ENCODE measurements at regions not wholly inside any gene's neighbourhood (a gene's known extent, or its start where the extent isn't known, plus 50 kb on each side); places are given as distances from the start of the nearest gene placed in this dataset.

DNA sequence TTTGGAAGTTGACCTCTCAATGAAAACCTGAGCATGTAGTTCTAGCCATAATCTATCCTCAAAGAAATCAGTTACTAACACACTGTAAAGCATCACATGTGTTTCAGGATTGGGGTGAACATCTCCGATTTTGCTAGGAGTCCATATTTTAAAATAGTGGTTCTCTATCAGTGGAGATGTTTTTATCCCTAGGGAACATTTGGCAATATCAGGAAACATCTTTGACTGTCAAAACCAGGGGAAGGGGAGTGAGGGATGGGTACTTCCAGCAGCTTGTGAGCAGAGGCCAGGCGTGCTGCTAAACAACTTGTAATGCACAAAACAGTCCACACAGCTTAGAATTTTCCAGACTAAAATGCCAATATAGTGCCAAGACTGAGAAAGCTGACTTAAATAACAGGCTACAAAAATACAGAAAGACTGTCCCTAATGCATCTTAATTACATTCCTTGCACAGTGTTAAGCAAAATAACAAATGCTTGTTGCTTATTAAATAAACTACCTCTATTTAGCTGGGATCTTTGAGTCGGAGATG, 120.9 kb downstream of the CRPPA start:
- no peak for DNase-seq
- H3K9me3 ChIP-seq (ENCODE audit: control insufficient read depth in 2 of 2, low read length in 2 of 2) = no peaks in the 10 kb centered on the region
- Mint-ChIP-seq H3K4me1 (no peaks in the 10 kb centered on the region), H3K4me3 (no peak overlapping the region), H3K27ac (no peak overlapping the region), H3K36me3 (no peaks in the 10 kb centered on the region), H3K9me3 (peaks cover 0 to 4% (median 0%) of the 10 kb centered on the region in 7 donors), H3K27me3 (no peaks in the 10 kb centered on the region)
- H3K4me3 ChIP-seq (ENCODE audit: low read depth, low read length) = no peak overlapping the region
- no peaks in the 10 kb centered on the region for H3K27me3 ChIP-seq (ENCODE audit: control insufficient read depth, insufficient read depth, low read length)
- ATAC-seq (ENCODE audit: low read depth in 2 of 2) = no peak
- no peaks in the 10 kb centered on the region for H3K4me1 ChIP-seq (ENCODE audit: control insufficient read depth, insufficient read depth, low read length, poor library complexity, severe bottlenecking)
- H3K36me3 ChIP-seq (ENCODE audit: control insufficient read depth, insufficient read depth, low read length) = no peaks in the 10 kb centered on the region
- no peak overlapping the region for H3K27ac ChIP-seq (ENCODE audit: insufficient read depth, low read length, poor library complexity, severe bottlenecking)

DNA sequence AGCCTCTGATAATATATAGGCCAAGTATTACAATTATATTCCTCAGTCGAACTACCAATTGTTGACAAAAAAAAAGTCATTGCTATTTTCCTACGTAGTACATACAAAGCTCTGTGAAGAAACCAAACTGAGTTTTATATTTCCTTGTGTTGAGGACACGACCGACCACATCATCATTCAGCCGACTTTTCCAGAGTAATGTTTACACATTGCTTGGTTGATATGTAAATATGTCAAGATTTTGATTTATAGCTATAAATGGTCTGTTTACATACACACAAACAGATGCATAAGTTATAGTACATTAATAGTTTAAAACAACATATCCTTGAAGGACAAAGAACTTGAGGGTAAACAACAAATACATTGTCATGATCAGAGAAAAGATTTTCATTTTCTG, 121.5 kb downstream of the CRPPA start:
- no peak overlapping the region for H3K4me3 Mint-ChIP-seq
- Histone ChIP-seq H3K4me3 (ENCODE audit: low read depth, low read length) (no peak overlapping the region), H3K36me3 (ENCODE audit: control insufficient read depth, insufficient read depth, low read length) (no peaks in the 10 kb centered on the region), H3K4me1 (ENCODE audit: control insufficient read depth, insufficient read depth, low read length, poor library complexity, severe bottlenecking) (no peaks in the 10 kb centered on the region), H3K9me3 (ENCODE audit: control insufficient read depth in 2 of 2, low read length in 2 of 2) (no peaks in the 10 kb centered on the region), H3K27me3 (ENCODE audit: control insufficient read depth, insufficient read depth, low read length) (no peaks in the 10 kb centered on the region), H3K27ac (ENCODE audit: insufficient read depth, low read length, poor library complexity, severe bottlenecking) (no peak overlapping the region)
- ATAC-seq (ENCODE audit: low read depth in 2 of 2) (no peak), DNase-seq (no peak)
- H3K27ac Mint-ChIP-seq = no peak overlapping the region
- no peaks in the 10 kb centered on the region for H3K27me3 Mint-ChIP-seq
- H3K36me3 Mint-ChIP-seq = no peaks in the 10 kb centered on the region
- peaks cover 0 to 4% (median 0%) of the 10 kb centered on the region in 7 donors for H3K9me3 Mint-ChIP-seq
- no peaks in the 10 kb centered on the region for H3K4me1 Mint-ChIP-seq

DNA sequence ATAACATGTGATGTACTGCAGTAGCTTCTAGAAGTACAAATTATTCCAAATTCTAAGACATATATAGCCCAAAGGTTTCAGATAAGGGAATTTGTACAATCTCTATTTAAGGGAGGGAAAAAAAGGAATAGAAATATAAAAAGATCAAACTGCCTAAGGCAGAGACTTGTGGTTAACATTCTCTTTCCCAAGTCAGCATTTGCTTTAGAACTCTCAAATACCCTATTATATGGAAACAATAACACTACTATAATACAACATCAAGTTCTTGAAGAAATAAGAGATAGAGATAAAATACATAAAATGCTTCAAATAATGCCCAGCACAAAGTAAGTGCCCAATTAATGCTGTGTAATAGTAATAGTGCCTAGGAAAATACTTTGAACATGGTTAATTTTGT, 123.1 kb downstream of the CRPPA start:
- peaks cover 0 to 2% (median 0%) of the 10 kb centered on the region in 7 donors for H3K9me3 Mint-ChIP-seq
- no peak for ATAC-seq (ENCODE audit: low read depth in 2 of 2)
- H3K36me3 Mint-ChIP-seq = no peaks in the 10 kb centered on the region
- Histone ChIP-seq H3K9me3 (ENCODE audit: control insufficient read depth in 2 of 2, low read length in 2 of 2) (no peaks in the 10 kb centered on the region), H3K36me3 (ENCODE audit: control insufficient read depth, insufficient read depth, low read length) (no peaks in the 10 kb centered on the region), H3K27me3 (ENCODE audit: control insufficient read depth, insufficient read depth, low read length) (no peaks in the 10 kb centered on the region), H3K27ac (ENCODE audit: insufficient read depth, low read length, poor library complexity, severe bottlenecking) (no peak overlapping the region), H3K4me3 (ENCODE audit: low read depth, low read length) (no peak overlapping the region), H3K4me1 (ENCODE audit: control insufficient read depth, insufficient read depth, low read length, poor library complexity, severe bottlenecking) (no peaks in the 10 kb centered on the region)
- no peaks in the 10 kb centered on the region for H3K27me3 Mint-ChIP-seq
- no peaks in the 10 kb centered on the region for H3K4me1 Mint-ChIP-seq
- no peak overlapping the region for H3K27ac Mint-ChIP-seq
- DNase-seq = no peak
- H3K4me3 Mint-ChIP-seq = no peak overlapping the region

DNA sequence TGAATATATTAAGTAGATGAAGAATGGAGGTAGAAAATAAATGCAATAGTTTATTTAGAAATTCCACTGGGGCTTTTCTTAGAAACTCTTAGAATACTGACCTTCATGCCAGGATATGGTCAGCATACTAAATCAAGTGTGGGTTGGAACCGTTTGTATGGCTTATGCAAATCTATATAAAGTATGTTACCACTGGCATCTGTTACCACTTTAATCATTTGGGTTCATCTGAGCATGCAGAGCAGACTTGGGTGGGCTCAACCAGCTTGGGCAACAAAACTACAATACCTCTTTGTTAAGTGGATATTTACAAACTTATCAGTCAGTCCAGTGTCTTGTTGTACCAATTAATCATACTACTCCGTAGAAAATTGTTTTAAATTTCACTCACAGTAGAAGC, 125.8 kb downstream of the CRPPA start:
- Mint-ChIP-seq H3K27me3 (no peaks in the 10 kb centered on the region), H3K4me3 (no peak overlapping the region), H3K27ac (no peak overlapping the region), H3K9me3 (peaks cover 0 to 3% (median 0%) of the 10 kb centered on the region in 7 donors), H3K36me3 (no peaks in the 10 kb centered on the region), H3K4me1 (no peaks in the 10 kb centered on the region)
- DNase-seq (no peak), ATAC-seq (ENCODE audit: low read depth in 2 of 2) (no peak)
- H3K4me3 ChIP-seq (ENCODE audit: low read depth, low read length) = no peak overlapping the region
- no peaks in the 10 kb centered on the region for H3K4me1 ChIP-seq (ENCODE audit: control insufficient read depth, insufficient read depth, low read length, poor library complexity, severe bottlenecking)
- no peaks in the 10 kb centered on the region for H3K9me3 ChIP-seq (ENCODE audit: control insufficient read depth in 2 of 2, low read length in 2 of 2)
- no peaks in the 10 kb centered on the region for H3K27me3 ChIP-seq (ENCODE audit: control insufficient read depth, insufficient read depth, low read length)
- H3K27ac ChIP-seq (ENCODE audit: insufficient read depth, low read length, poor library complexity, severe bottlenecking) = no peak overlapping the region
- H3K36me3 ChIP-seq (ENCODE audit: control insufficient read depth, insufficient read depth, low read length) = no peaks in the 10 kb centered on the region

DNA sequence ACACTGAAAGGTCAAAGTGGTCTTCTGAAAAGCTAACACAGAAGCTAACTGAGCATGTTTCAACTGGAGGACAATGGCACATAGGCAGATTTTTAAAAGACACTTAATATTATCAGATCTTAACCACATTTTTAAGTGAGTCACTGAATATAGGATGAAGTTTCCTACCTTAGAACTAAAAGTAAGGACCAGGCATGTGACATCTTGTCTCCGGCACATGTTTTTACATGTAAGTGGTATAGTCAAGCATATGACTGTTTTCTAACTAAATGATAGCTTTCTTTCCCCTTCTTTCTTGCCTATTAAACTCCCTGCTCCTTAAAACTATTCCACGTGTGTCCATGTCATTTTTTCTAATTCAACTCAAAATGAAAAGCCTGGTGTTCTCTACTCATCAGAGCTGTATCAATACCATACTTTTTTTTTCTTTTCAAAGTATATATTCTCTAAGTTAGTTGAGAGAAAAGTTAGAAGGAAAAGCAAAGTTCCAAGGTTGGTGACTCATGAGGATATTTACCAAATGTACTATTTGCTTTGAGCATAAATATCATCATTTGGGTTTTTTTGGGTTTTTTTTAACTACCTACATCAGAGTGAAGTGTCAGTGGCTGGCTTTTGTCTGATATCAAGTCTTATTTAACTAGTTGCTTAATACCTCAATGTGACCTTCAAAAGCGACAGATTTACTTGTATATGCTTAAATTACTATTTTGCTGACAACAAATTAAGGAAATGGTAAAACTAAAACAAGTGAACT, 127.5 kb downstream of the CRPPA start:
- Histone ChIP-seq H3K27me3 (ENCODE audit: control insufficient read depth, insufficient read depth, low read length) (no peaks in the 10 kb centered on the region), H3K9me3 (ENCODE audit: control insufficient read depth in 2 of 2, low read length in 2 of 2) (no peaks in the 10 kb centered on the region), H3K4me1 (ENCODE audit: control insufficient read depth, insufficient read depth, low read length, poor library complexity, severe bottlenecking) (no peaks in the 10 kb centered on the region), H3K27ac (ENCODE audit: insufficient read depth, low read length, poor library complexity, severe bottlenecking) (no peak overlapping the region), H3K36me3 (ENCODE audit: control insufficient read depth, insufficient read depth, low read length) (no peaks in the 10 kb centered on the region), H3K4me3 (ENCODE audit: low read depth, low read length) (no peak overlapping the region)
- Mint-ChIP-seq H3K36me3 (no peaks in the 10 kb centered on the region), H3K27me3 (no peaks in the 10 kb centered on the region), H3K4me3 (no peak overlapping the region), H3K9me3 (peaks cover 0 to 9% (median 2%) of the 10 kb centered on the region in 7 donors), H3K4me1 (no peaks in the 10 kb centered on the region), H3K27ac (no peak overlapping the region)
- ATAC-seq (ENCODE audit: low read depth in 2 of 2) (no peak), DNase-seq (no peak)

DNA sequence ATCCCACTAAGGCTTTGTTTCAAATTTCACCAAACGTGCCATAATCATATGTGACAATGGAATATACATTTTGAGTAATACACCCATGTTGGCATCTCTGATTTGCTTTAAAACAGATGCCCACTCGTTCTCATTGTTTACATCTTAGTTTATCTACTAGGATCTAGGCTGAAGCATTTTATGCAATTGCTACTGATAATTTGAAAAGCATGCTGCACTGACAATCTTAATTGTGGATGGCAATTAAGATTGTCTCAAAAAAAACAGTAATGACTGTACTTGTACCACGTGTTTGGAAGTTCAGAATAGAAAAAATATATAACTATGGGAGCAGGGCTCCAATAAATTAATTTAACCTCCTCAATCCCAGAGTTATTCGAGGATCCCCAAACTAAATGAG, 136.8 kb downstream of the CRPPA start:
- no peak for ATAC-seq (ENCODE audit: low read depth in 2 of 2)
- no peaks in the 10 kb centered on the region for H3K4me1 Mint-ChIP-seq

DNA sequence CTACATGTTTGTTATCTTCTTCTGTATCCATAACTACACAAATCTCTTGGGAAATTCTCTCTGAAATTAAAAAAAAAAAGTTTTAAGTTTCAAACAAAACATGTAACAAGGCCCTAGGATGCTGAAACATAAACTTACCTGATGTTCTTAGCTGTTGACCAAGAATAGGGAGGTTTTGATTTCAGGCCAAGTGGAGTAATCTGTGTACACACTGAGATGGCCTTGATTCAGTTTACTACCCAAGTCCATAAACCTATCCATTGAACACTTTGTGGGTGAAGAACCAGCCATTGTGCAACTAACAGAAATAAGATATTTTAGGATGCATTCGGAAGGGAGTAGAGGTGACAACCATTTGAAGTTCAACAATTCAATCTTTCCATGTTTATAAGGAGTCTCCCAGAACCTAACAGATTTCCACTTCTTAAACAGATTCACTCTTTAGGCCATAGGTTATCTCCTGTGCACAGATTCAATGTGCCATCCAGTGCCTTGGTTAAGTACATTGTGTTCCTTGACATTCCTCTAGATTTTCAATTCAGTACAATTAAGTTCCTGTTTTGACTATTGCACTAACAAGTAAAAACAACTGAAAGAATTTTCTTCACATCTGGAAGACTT, 143.1 kb downstream of the CRPPA start:
- Histone ChIP-seq H3K36me3 (ENCODE audit: control insufficient read depth, insufficient read depth, low read length) (no peaks in the 10 kb centered on the region), H3K4me3 (ENCODE audit: low read depth, low read length) (no peak overlapping the region), H3K27me3 (ENCODE audit: control insufficient read depth, insufficient read depth, low read length) (no peaks in the 10 kb centered on the region), H3K27ac (ENCODE audit: insufficient read depth, low read length, poor library complexity, severe bottlenecking) (no peak overlapping the region), H3K9me3 (ENCODE audit: control insufficient read depth in 2 of 2, low read length in 2 of 2) (no peaks in the 10 kb centered on the region), H3K4me1 (ENCODE audit: control insufficient read depth, insufficient read depth, low read length, poor library complexity, severe bottlenecking) (no peaks in the 10 kb centered on the region)
- H3K4me1 Mint-ChIP-seq = no peaks in the 10 kb centered on the region
- no peaks in the 10 kb centered on the region for H3K36me3 Mint-ChIP-seq
- H3K27ac Mint-ChIP-seq = no peak overlapping the region
- DNase-seq (no peak), ATAC-seq (ENCODE audit: low read depth in 2 of 2) (no peak)
- H3K9me3 Mint-ChIP-seq = peaks cover 0 to 4% (median 2%) of the 10 kb centered on the region in 7 donors
- no peaks in the 10 kb centered on the region for H3K27me3 Mint-ChIP-seq
- no peak overlapping the region for H3K4me3 Mint-ChIP-seq

More for the DNA sequence above, 136.8 kb downstream of the CRPPA start:
- no peak overlapping the region for H3K27ac Mint-ChIP-seq
- DNase-seq = no peak
- H3K36me3 Mint-ChIP-seq = no peaks in the 10 kb centered on the region
- no peaks in the 10 kb centered on the region for H3K27me3 ChIP-seq (ENCODE audit: control insufficient read depth, insufficient read depth, low read length)
- no peaks in the 10 kb centered on the region for H3K4me1 ChIP-seq (ENCODE audit: control insufficient read depth, insufficient read depth, low read length, poor library complexity, severe bottlenecking)
- no peaks in the 10 kb centered on the region for H3K27me3 Mint-ChIP-seq
- no peaks in the 10 kb centered on the region for H3K9me3 ChIP-seq (ENCODE audit: control insufficient read depth in 2 of 2, low read length in 2 of 2)
- peaks cover 0 to 5% (median 1%) of the 10 kb centered on the region in 7 donors for H3K9me3 Mint-ChIP-seq
- no peak overlapping the region for H3K27ac ChIP-seq (ENCODE audit: insufficient read depth, low read length, poor library complexity, severe bottlenecking)
- H3K4me3 ChIP-seq (ENCODE audit: low read depth, low read length) = no peak overlapping the region
- H3K4me3 Mint-ChIP-seq = no peak overlapping the region
- H3K36me3 ChIP-seq (ENCODE audit: control insufficient read depth, insufficient read depth, low read length) = no peaks in the 10 kb centered on the region
